ENCODE measurements at regions not wholly inside any gene's neighbourhood (a gene's known extent, or its start where the extent isn't known, plus 50 kb on each side); places are given as distances from the start of the nearest gene placed in this dataset.

DNA sequence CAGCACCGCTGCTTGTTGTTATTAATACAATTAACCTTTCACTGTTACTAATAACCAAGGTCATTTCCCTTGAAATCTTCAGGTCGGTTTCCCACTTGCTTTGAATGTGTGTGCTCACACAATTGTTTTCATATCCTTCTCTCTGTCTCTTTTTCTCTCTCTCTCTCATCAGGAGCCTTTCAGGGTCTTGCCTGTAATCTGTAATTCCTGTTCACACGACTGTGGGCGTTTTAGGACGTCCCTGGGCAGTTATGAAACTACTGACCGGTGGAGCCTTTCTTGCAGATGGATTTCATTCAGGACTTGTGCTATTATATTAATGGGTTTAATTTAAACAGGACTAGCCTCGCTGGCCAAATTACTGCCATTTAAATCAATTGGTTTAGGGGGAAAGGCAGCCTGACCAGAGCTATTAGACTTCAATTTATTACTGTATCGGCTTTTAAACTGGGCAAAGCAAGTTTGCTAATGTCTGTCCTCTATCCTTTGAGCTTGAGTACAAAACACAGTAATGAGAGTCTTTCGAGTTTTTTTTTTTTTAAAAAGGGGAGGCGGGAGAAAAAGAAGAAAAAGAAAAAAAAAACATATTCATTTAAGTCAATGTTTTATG lies 316.0 kb upstream of the TLE4 start:
- TF ChIP-seq, protein P1, sequence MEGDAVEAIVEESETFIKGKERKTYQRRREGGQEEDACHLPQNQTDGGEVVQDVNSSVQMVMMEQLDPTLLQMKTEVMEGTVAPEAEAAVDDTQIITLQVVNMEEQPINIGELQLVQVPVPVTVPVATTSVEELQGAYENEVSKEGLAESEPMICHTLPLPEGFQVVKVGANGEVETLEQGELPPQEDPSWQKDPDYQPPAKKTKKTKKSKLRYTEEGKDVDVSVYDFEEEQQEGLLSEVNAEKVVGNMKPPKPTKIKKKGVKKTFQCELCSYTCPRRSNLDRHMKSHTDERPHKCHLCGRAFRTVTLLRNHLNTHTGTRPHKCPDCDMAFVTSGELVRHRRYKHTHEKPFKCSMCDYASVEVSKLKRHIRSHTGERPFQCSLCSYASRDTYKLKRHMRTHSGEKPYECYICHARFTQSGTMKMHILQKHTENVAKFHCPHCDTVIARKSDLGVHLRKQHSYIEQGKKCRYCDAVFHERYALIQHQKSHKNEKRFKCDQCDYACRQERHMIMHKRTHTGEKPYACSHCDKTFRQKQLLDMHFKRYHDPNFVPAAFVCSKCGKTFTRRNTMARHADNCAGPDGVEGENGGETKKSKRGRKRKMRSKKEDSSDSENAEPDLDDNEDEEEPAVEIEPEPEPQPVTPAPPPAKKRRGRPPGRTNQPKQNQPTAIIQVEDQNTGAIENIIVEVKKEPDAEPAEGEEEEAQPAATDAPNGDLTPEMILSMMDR (IDR thresholded peaks at IDR 0.05), result no peak
- TF ChIP-seq, protein P2, sequence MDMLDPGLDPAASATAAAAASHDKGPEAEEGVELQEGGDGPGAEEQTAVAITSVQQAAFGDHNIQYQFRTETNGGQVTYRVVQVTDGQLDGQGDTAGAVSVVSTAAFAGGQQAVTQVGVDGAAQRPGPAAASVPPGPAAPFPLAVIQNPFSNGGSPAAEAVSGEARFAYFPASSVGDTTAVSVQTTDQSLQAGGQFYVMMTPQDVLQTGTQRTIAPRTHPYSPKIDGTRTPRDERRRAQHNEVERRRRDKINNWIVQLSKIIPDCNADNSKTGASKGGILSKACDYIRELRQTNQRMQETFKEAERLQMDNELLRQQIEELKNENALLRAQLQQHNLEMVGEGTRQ (IDR thresholded peaks at IDR 0.05), result no peak
- TF ChIP-seq SMC3 (IDR thresholded peaks at IDR 0.05) (no peak), RCOR1 (IDR thresholded peaks at IDR 0.05; ENCODE audit: low read depth, low read length) (no peak), FOSB (CRISPR knock-in tag; IDR thresholded peaks at IDR 0.05) (no peak), POLR2A (IDR thresholded peaks at IDR 0.05; ENCODE audit: low read length) (no peak)
- TF ChIP-seq, protein P3, sequence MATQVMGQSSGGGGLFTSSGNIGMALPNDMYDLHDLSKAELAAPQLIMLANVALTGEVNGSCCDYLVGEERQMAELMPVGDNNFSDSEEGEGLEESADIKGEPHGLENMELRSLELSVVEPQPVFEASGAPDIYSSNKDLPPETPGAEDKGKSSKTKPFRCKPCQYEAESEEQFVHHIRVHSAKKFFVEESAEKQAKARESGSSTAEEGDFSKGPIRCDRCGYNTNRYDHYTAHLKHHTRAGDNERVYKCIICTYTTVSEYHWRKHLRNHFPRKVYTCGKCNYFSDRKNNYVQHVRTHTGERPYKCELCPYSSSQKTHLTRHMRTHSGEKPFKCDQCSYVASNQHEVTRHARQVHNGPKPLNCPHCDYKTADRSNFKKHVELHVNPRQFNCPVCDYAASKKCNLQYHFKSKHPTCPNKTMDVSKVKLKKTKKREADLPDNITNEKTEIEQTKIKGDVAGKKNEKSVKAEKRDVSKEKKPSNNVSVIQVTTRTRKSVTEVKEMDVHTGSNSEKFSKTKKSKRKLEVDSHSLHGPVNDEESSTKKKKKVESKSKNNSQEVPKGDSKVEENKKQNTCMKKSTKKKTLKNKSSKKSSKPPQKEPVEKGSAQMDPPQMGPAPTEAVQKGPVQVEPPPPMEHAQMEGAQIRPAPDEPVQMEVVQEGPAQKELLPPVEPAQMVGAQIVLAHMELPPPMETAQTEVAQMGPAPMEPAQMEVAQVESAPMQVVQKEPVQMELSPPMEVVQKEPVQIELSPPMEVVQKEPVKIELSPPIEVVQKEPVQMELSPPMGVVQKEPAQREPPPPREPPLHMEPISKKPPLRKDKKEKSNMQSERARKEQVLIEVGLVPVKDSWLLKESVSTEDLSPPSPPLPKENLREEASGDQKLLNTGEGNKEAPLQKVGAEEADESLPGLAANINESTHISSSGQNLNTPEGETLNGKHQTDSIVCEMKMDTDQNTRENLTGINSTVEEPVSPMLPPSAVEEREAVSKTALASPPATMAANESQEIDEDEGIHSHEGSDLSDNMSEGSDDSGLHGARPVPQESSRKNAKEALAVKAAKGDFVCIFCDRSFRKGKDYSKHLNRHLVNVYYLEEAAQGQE (IDR thresholded peaks at IDR 0.05), result no peak
